Uterus (tissue), 2 donors: ENCODE measurements at regions not wholly inside any gene's neighbourhood (a gene's known extent, or its start where the extent isn't known, plus 50 kb on each side); places are given as distances from the start of the nearest gene placed in this dataset.

Source experiments
- POLR2A ChIP-seq, 2 donors: fragments of 450-650 bp; IDR thresholded peaks; one replicate each; pipeline ENCODE4 v1.6.1; 2016; ENCODE audit warnings: antibody characterized with exemption in 2 of 2, mild to moderate bottlenecking in 1 of 2, moderate library complexity in 1 of 2
- TF ChIP-seq, protein P1 (sequence below), 4 experiments: fragments of 200-600 bp in 2 of 4; fragments of 450-650 bp in 2 of 4; sonication (generic) in 2 of 4; IDR thresholded peaks; one replicate each; pipeline ENCODE4 v1.5.1; 2016 to 2019; ENCODE audit warnings: antibody characterized with exemption in 4 of 4, mild to moderate bottlenecking in 2 of 4, moderate library complexity in 1 of 4

DNA sequence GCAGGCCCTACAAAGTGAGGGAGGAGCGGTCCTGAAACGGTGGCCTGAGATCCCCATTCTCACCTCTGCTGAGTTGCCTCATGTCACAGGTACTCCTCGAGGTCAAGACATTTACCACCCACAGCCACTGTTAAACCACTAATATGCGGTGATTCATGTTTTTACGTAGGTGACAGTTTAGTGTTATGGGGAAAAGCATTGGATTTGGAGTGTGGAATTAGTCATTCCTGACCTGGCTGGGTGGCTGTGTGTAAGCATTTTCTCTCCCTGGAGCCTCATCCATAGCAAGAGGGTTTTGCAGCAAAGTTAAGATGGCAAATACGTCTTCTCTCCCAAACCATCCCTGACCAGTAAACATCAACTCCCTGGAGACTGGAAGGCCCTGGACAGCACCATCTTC lies 57.8 kb upstream of the KCNJ6 start:
- TF ChIP-seq, protein P1, sequence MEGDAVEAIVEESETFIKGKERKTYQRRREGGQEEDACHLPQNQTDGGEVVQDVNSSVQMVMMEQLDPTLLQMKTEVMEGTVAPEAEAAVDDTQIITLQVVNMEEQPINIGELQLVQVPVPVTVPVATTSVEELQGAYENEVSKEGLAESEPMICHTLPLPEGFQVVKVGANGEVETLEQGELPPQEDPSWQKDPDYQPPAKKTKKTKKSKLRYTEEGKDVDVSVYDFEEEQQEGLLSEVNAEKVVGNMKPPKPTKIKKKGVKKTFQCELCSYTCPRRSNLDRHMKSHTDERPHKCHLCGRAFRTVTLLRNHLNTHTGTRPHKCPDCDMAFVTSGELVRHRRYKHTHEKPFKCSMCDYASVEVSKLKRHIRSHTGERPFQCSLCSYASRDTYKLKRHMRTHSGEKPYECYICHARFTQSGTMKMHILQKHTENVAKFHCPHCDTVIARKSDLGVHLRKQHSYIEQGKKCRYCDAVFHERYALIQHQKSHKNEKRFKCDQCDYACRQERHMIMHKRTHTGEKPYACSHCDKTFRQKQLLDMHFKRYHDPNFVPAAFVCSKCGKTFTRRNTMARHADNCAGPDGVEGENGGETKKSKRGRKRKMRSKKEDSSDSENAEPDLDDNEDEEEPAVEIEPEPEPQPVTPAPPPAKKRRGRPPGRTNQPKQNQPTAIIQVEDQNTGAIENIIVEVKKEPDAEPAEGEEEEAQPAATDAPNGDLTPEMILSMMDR (IDR thresholded peaks at IDR 0.05), result no peak
- no peak for TF ChIP-seq POLR2A (IDR thresholded peaks at IDR 0.05)
